GM21825 (cell line): ENCODE measurements at regions not wholly inside any gene's neighbourhood (a gene's known extent, or its start where the extent isn't known, plus 50 kb on each side); places are given as distances from the start of the nearest gene placed in this dataset.
"Not testable (repeated sequence)": the region's sequence is repeated elsewhere in the genome, so short reads cannot be mapped to it uniquely, and the experiment has no call there.

Experiments
- ATAC-seq: cut with Tn5 transposase; IDR thresholded peaks from one replicate; pipeline ENCODE4 v1.9.1; 2021; ENCODE audit warnings: mild to moderate bottlenecking, moderate library complexity; ENCODE audit not compliant: unreplicated experiment

- ATAC-seq, result no peak
Observed at GRCh38 chr1:213324859-213325258, 273.8 kb downstream of the RPS6KC1 start.

- no peak for ATAC-seq
Observed at GRCh38 chr1:213325482-213325881, 274.4 kb downstream of the RPS6KC1 start.

- ATAC-seq, result no peak
Observed at GRCh38 chr1:213326281-213327016, 275.4 kb downstream of the RPS6KC1 start.

- ATAC-seq, result no peak
Observed at GRCh38 chr1:213327017-213327667, 276.1 kb downstream of the RPS6KC1 start.

GRCh38 chr1:213329406-213330008 lies 278.5 kb downstream of the RPS6KC1 start:
- ATAC-seq, result no peak

GRCh38 chr1:213330281-213330680 lies 279.2 kb downstream of the RPS6KC1 start:
- no peak for ATAC-seq

- no peak for ATAC-seq
Observed at GRCh38 chr1:213331631-213332175, 280.7 kb downstream of the RPS6KC1 start.

- no peak for ATAC-seq
Observed at GRCh38 chr1:213332491-213332890, 281.4 kb downstream of the RPS6KC1 start.

- ATAC-seq, result no peak
Observed at GRCh38 chr1:213333121-213333520, 282.1 kb downstream of the RPS6KC1 start.

- no peak for ATAC-seq
Observed at GRCh38 chr1:213335084-213335483, 284.0 kb downstream of the RPS6KC1 start.

- no peak for ATAC-seq
Observed at GRCh38 chr1:213337025-213337678, 286.1 kb downstream of the RPS6KC1 start.

- no peak for ATAC-seq
Observed at GRCh38 chr1:213340593-213340992, 289.6 kb downstream of the RPS6KC1 start.

GRCh38 chr1:213345621-213346020 lies 294.6 kb downstream of the RPS6KC1 start:
- ATAC-seq, result no peak

GRCh38 chr1:213357403-213357802 lies 306.4 kb downstream of the RPS6KC1 start:
- no peak for ATAC-seq

GRCh38 chr1:213358368-213358767 lies 307.3 kb downstream of the RPS6KC1 start:
- ATAC-seq, result not testable (repeated sequence)

GRCh38 chr1:213362598-213362997 lies 311.6 kb downstream of the RPS6KC1 start:
- no peak for ATAC-seq

- ATAC-seq, result no peak
Observed at GRCh38 chr1:213366141-213366831, 315.2 kb downstream of the RPS6KC1 start.

- ATAC-seq, result no peak
Observed at GRCh38 chr1:213369465-213369864, 318.4 kb downstream of the RPS6KC1 start.

- ATAC-seq, result no peak
Observed at GRCh38 chr1:213370523-213370922, 319.5 kb downstream of the RPS6KC1 start.

GRCh38 chr1:213371525-213371846 lies 320.4 kb downstream of the RPS6KC1 start:
- no peak for ATAC-seq
